ENCODE measurements at regions not wholly inside any gene's neighbourhood (a gene's known extent, or its start where the extent isn't known, plus 50 kb on each side); places are given as distances from the start of the nearest gene placed in this dataset.

DNA sequence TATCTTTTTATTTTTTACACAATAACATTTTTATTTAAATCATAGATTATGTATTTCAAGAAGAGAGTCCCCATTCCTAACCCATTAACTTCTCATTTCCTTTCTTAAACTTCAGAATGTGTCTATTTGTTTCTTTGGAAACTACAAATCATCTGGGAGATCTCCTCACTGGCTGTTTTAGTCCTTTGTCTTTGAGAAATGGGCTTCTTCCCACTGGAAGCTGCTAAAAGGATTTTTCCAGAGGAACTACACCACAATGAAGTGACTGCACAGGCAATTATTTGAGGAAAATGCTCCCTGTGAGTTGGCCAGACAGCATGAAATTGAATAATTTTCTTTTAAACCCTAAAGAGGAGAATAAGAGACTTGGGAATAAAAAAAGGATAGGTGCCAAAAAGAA, 119.1 kb downstream of the TENT5A start:
- Histone ChIP-seq H3K4me1 (no peaks in the 10 kb centered on the region), H3K4me3 (no peak overlapping the region), H3K27ac (no peak overlapping the region), H3K27me3 (no peaks in the 10 kb centered on the region), H3K9me3 (peaks cover 6 to 19% of the 10 kb centered on the region in 2 donors), H3K36me3 (no peaks in the 10 kb centered on the region)
- no peak for DNase-seq (ENCODE audit: low spot score in 2 of 2)
- intact Hi-C loops (cut with DNase I; ENCODE audit: low total_unique reads): no loop called here
- TF ChIP-seq POLR2AphosphoS5 (IDR thresholded peaks at IDR 0.05) (no peak), POLR2A (IDR thresholded peaks at IDR 0.05) (no peak)

DNA sequence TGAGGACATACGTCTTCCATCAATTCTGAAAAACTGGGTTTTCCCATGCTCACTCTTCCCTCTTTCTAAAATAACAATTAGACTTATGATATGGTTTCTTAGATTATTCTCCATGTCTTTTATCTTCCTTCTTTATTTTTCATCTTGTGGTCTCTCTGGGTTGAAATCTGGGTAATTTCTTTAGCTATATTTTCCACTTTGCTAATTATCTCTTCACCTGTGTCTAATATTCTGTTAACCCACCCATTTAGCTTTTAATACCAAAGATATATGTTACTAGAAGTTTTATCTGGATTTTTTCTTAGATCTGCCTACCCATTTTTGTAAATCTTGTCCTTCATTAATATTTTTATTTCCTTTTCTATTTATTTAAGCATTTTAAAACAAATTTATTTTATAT, 121.8 kb downstream of the TENT5A start:
- Histone ChIP-seq H3K4me3 (no peak overlapping the region), H3K27ac (no peak overlapping the region), H3K36me3 (no peaks in the 10 kb centered on the region), H3K27me3 (no peaks in the 10 kb centered on the region), H3K4me1 (no peaks in the 10 kb centered on the region), H3K9me3 (peaks cover 6 to 19% of the 10 kb centered on the region in 2 donors)
- no peak for DNase-seq (ENCODE audit: low spot score in 2 of 2)
- no peak for TF ChIP-seq POLR2A (IDR thresholded peaks at IDR 0.05)
- TF ChIP-seq POLR2AphosphoS5 (IDR thresholded peaks at IDR 0.05): no peak
- TF ChIP-seq, protein P1, sequence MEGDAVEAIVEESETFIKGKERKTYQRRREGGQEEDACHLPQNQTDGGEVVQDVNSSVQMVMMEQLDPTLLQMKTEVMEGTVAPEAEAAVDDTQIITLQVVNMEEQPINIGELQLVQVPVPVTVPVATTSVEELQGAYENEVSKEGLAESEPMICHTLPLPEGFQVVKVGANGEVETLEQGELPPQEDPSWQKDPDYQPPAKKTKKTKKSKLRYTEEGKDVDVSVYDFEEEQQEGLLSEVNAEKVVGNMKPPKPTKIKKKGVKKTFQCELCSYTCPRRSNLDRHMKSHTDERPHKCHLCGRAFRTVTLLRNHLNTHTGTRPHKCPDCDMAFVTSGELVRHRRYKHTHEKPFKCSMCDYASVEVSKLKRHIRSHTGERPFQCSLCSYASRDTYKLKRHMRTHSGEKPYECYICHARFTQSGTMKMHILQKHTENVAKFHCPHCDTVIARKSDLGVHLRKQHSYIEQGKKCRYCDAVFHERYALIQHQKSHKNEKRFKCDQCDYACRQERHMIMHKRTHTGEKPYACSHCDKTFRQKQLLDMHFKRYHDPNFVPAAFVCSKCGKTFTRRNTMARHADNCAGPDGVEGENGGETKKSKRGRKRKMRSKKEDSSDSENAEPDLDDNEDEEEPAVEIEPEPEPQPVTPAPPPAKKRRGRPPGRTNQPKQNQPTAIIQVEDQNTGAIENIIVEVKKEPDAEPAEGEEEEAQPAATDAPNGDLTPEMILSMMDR (IDR thresholded peaks at IDR 0.05): no peak
- intact Hi-C loops (cut with DNase I; ENCODE audit: low total_unique reads): no loop called here

DNA sequence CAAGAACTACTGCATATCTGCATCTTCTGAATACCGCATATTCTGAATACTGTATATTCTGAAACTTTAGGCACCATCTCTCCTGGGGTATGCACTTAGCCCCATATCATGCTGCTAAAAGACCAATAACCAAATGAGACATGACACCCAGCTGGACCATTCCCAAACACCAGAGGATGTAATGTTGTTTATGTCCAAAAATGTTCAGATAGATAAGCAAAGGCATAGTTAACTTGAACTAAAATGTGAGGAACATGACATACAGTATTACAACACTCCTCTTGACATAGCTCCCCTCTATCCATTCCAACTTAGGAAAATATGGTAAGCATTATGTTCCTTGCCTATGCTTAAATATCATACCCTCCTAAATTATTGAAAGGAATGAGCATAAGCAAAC, 127.3 kb downstream of the TENT5A start:
- Histone ChIP-seq H3K9me3 (peaks cover 0 to 1% of the 10 kb centered on the region in 2 donors), H3K4me1 (no peaks in the 10 kb centered on the region), H3K27ac (no peak overlapping the region), H3K4me3 (no peak overlapping the region), H3K36me3 (no peaks in the 10 kb centered on the region), H3K27me3 (no peaks in the 10 kb centered on the region)
- no peak for DNase-seq (ENCODE audit: low spot score in 2 of 2)
- intact Hi-C loops (cut with DNase I; ENCODE audit: low total_unique reads): no loop called here
- TF ChIP-seq POLR2A (IDR thresholded peaks at IDR 0.05): no peak
- TF ChIP-seq POLR2AphosphoS5 (IDR thresholded peaks at IDR 0.05): no peak
- TF ChIP-seq, protein P1 (IDR thresholded peaks at IDR 0.05): no peak

DNA sequence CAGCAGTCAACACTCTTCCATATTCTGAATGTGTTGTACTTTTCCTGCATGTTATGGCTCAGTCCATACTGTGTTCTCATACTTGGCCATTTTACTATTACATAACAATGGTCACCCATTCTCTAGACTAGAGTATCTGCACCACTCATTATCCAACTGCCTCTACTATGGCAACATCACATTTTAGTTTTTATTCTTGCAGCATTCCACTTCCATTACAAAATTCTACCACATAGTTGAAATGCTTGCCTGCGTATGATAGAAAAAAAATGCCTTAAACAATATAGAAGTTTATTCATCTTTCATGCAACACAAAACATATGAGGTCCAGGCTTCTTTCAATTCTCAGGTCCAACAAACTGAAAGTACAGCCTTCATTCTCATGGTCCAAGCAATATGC, 128.0 kb downstream of the TENT5A start:
- Histone ChIP-seq H3K27ac (no peak overlapping the region), H3K36me3 (no peaks in the 10 kb centered on the region), H3K9me3 (no peaks in the 10 kb centered on the region), H3K4me1 (no peaks in the 10 kb centered on the region), H3K4me3 (no peak overlapping the region), H3K27me3 (no peaks in the 10 kb centered on the region)
- DNase-seq (ENCODE audit: low spot score in 2 of 2): no peak
- intact Hi-C loops (cut with DNase I; ENCODE audit: low total_unique reads): no loop called here
- TF ChIP-seq, protein P1 (IDR thresholded peaks at IDR 0.05): no peak
- TF ChIP-seq POLR2A (IDR thresholded peaks at IDR 0.05) (no peak), POLR2AphosphoS5 (IDR thresholded peaks at IDR 0.05) (no peak)

DNA sequence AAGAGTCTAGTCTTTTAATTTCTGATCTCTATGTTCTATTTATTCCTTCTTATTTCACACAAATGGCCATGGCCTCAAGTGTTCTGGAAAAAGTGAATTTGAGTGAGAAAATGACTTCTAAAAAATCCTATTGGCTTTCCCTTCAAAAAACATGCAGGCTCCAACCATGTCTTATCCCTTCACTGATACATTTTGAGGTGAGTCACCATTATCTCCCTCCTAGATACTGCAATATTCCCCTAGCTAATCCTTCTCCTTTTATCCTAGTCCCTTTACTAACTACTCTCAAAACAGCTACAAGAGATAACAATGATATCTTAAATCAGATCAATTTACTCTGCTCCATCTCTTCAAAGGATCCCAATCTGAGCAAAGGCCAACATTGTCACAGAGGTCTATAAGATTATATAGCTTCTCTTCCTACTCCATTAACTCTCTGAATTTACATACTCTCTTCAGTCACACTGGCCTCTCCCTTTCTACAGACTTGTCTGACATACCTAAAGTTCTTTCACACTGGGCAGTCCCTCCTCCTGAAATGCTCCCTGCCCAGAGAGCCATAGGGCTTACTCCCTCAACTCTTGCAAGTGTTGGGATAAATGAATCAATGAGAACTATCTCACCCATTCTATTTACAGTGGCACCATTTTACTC, 129.2 kb downstream of the TENT5A start:
- H3K36me3 ChIP-seq: no peaks in the 10 kb centered on the region
- H3K27ac ChIP-seq: no peak overlapping the region
- no peaks in the 10 kb centered on the region for H3K9me3 ChIP-seq
- no peak overlapping the region for H3K4me3 ChIP-seq
- no peaks in the 10 kb centered on the region for H3K27me3 ChIP-seq
- intact Hi-C loops (cut with DNase I; ENCODE audit: low total_unique reads): no loop called here
- TF ChIP-seq, protein P1 (IDR thresholded peaks at IDR 0.05): no peak
- TF ChIP-seq POLR2AphosphoS5 (IDR thresholded peaks at IDR 0.05) (no peak), POLR2A (IDR thresholded peaks at IDR 0.05) (no peak)
- H3K4me1 ChIP-seq: no peaks in the 10 kb centered on the region
- no peak for DNase-seq (ENCODE audit: low spot score in 2 of 2)
